ENCODE measurements at regions not wholly inside any gene's neighbourhood (a gene's known extent, or its start where the extent isn't known, plus 50 kb on each side); places are given as distances from the start of the nearest gene placed in this dataset.

DNA sequence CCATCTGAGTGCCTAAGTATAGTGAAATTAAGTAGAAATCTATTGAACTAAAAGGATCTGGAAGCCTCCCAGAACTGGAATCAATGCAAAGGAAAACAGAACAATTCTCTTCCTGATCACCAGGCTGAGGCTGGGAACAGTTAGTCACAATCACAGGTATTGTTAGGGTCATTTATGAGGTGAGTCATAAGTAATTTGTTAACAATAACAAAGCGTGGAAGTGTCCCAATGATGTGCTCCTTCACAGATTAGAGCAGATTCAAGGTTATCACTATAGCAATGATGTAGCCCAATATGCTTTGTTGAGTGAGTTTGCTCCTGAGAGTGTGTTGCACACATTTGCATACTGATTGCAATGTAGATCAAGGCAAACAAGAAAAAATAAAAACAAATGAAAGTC, 228.1 kb downstream of the ZNF674 start:
- no peak overlapping the region for H3K4me3 ChIP-seq (ENCODE audit: low read depth, low read length)
- TF ChIP-seq, protein P1, sequence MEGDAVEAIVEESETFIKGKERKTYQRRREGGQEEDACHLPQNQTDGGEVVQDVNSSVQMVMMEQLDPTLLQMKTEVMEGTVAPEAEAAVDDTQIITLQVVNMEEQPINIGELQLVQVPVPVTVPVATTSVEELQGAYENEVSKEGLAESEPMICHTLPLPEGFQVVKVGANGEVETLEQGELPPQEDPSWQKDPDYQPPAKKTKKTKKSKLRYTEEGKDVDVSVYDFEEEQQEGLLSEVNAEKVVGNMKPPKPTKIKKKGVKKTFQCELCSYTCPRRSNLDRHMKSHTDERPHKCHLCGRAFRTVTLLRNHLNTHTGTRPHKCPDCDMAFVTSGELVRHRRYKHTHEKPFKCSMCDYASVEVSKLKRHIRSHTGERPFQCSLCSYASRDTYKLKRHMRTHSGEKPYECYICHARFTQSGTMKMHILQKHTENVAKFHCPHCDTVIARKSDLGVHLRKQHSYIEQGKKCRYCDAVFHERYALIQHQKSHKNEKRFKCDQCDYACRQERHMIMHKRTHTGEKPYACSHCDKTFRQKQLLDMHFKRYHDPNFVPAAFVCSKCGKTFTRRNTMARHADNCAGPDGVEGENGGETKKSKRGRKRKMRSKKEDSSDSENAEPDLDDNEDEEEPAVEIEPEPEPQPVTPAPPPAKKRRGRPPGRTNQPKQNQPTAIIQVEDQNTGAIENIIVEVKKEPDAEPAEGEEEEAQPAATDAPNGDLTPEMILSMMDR (IDR thresholded peaks at IDR 0.05; ENCODE audit: insufficient read depth, low read depth, low read length): no peak
- no peak for DNase-seq (ENCODE audit: low read depth)

DNA sequence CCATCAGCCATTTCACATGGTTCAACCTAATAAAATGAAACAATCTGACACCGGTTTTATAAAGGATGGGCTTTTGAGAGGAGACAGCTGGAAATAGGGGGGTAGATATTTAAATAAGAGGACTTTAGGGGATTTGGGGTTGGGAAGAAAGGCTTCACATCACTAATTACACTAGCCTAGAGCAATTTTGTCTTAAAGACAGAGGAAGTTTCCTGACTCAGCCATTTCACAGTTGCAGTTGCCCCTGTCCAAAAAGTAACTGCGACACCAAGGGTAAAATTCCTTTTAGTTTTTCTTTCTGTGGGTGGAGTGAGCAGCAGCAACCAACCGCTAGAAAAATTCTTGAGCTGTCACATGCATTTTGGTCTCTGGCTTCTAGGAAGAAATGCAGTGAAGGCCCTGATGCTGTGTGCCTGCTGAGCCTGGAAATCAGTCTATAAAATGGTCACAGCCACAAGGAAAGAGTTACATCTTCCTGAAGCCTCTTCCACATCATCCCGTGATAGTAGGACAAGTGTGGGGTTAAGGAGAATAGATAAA, 233.6 kb downstream of the ZNF674 start:
- TF ChIP-seq, protein P1 (IDR thresholded peaks at IDR 0.05; ENCODE audit: insufficient read depth, low read depth, low read length): no peak
- no peak for DNase-seq (ENCODE audit: low read depth)
- H3K4me3 ChIP-seq (ENCODE audit: low read depth, low read length): no peak overlapping the region

DNA sequence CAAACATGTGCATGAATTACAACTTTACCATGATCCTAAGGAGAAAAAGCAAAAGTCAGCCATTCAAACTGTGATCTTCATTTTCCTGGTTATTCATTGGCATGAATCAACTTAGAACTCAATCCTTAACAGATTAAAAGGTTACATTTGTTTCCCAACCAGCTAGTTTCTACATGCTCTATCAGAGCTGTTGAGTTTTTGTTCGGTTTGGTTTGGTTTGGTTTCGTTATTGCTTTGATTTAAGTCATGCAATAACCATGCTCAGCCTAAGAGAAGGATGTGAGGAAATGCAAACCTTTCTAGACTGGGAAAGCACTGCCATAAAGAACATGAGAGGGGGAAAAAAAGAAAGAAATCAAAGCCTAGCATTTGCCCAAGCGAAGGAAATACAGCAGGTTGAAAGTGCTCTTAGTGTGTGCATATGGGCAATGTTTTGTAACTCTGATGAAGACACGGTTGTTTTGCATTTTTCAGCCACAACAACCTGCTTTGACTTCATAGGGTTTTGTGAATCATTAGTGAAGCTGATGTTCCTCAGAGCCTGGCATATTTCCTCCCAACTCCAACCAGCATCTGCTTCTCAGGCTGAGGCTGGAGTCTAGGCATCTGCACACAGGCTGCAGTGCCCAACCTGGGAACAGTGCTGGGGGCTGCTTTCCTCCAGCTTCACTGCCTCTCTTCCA, 234.3 kb downstream of the ZNF674 start:
- no peak overlapping the region for H3K4me3 ChIP-seq (ENCODE audit: low read depth, low read length)
- TF ChIP-seq, protein P1 (IDR thresholded peaks at IDR 0.05; ENCODE audit: insufficient read depth, low read depth, low read length): no peak
- peak; percentile 12 for DNase-seq (ENCODE audit: low read depth)

DNA sequence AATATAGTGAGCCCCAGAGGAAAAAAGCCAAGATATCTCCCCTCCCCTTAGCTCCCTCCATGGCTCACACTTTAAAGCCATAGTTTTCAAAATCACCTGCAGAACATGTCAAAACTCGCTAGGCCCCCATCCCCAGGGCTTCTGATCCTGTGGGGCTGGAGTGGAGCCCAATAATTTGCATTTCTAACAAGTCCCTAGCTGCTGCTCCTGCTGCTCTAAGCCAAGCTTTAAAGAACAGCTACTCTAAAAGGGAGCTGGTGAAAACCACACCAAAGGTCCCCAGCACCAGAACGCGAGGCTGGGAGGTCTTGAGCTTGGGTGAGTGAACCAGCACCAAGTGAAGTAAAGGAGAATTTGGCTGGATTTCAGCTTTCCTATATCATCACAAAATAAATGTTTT, 237.1 kb downstream of the ZNF674 start:
- DNase-seq (ENCODE audit: low read depth): no peak
- H3K4me3 ChIP-seq (ENCODE audit: low read depth, low read length): no peak overlapping the region
- TF ChIP-seq, protein P1 (IDR thresholded peaks at IDR 0.05; ENCODE audit: insufficient read depth, low read depth, low read length): no peak

DNA sequence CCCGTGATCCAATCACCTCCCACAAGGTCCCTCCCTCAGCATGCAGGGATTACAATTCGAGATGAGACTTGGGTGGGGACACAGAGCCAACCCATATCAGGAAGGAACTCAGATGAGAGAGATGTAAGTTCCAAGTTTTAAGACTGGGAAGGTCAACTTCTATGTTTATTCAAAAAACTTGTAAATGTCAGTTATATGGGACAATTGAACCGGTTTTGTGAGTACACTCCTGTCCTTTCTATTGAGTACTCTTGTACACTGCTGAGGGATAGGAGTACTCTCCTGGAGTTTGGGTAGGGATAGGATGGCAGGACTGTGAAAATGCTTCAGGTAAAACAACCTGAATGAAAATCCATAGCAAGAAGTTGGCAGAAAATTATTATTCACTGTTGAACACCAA, 239.1 kb downstream of the ZNF674 start:
- TF ChIP-seq, protein P1 (IDR thresholded peaks at IDR 0.05; ENCODE audit: insufficient read depth, low read depth, low read length): no peak
- H3K4me3 ChIP-seq (ENCODE audit: low read depth, low read length): no peak overlapping the region
- DNase-seq (ENCODE audit: low read depth): no peak

DNA sequence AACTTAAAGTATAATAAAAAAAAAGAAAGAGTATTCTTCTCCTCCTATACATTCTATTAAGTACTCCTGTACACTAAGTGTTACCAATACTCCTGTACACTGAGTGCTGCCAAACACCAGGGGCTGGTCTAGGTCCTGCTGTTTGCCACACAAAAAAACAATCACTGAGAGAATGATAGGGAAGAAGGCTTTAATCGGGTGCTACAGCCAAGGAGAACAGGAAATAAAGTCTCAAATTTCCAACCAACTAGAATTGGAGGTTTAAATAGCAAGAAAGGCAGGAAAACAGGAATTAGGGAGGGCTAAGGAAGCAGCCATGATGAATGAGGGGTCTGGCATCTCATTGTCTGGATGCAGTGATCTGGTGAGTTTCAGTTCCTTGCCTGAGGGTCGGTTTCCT, 239.8 kb downstream of the ZNF674 start:
- TF ChIP-seq, protein P1 (IDR thresholded peaks at IDR 0.05; ENCODE audit: insufficient read depth, low read depth, low read length): no peak
- no peak overlapping the region for H3K4me3 ChIP-seq (ENCODE audit: low read depth, low read length)

DNA sequence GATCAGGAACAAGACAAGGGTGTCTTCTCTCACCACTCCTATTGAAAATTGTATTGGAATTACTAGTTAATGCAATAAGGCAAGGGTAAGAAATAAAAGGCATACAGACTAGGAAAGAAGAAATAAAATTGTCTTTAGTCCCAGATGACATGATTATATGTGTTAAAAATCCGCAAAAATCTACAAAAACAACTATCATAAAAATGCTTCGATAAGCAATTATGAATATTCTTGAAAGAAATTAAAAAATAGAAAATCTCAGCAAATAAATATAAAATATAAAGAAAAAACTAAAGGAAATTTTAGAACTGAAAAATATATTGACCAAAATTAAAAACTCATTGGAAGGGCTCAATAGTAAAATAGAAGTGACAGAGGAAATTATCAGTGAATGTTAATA, 243.3 kb downstream of the ZNF674 start:
- TF ChIP-seq, protein P1 (IDR thresholded peaks at IDR 0.05; ENCODE audit: insufficient read depth, low read depth, low read length): no peak
- no peak overlapping the region for H3K4me3 ChIP-seq (ENCODE audit: low read depth, low read length)

More for the DNA sequence above, 239.8 kb downstream of the ZNF674 start:
- no peak for DNase-seq (ENCODE audit: low read depth)

More for the DNA sequence above, 243.3 kb downstream of the ZNF674 start:
- DNase-seq (ENCODE audit: low read depth): no peak
